Kidney epithelial cell (primary cell): ENCODE measurements at regions not wholly inside any gene's neighbourhood (a gene's known extent, or its start where the extent isn't known, plus 50 kb on each side); places are given as distances from the start of the nearest gene placed in this dataset.
"Not testable (repeated sequence)": the region's sequence is repeated elsewhere in the genome, so short reads cannot be mapped to it uniquely, and the experiment has no call there.

ENCODE experiments used
- DNase-seq: peaks from one replicate; pipeline ENCODE4 v3.0.0-alpha.2; 2010; ENCODE audit warnings: low read depth
- H3K27me3 ChIP-seq: 2 replicates; pipeline ENCODE4 v1.6.0; 2011; ENCODE audit warnings: low read length; ENCODE audit not compliant: control insufficient read depth, insufficient read depth
- H3K36me3 ChIP-seq: 2 replicates; pipeline ENCODE4 v1.5.1; 2011; ENCODE audit warnings: low read length; ENCODE audit not compliant: control insufficient read depth, insufficient read depth
- H3K4me3 ChIP-seq: 2 replicates; pipeline ENCODE4 v1.5.1; 2011; ENCODE audit warnings: low read depth, mild to moderate bottlenecking, control low read depth, low read length
- TF ChIP-seq, protein P1 (sequence below): IDR thresholded peaks from 2 replicates; pipeline ENCODE4 v1.5.1; 2011; ENCODE audit warnings: mild to moderate bottlenecking, moderate library complexity, low read length, control low read depth, inconsistent platforms; ENCODE audit not compliant: insufficient read depth, poor library complexity, severe bottlenecking

DNA sequence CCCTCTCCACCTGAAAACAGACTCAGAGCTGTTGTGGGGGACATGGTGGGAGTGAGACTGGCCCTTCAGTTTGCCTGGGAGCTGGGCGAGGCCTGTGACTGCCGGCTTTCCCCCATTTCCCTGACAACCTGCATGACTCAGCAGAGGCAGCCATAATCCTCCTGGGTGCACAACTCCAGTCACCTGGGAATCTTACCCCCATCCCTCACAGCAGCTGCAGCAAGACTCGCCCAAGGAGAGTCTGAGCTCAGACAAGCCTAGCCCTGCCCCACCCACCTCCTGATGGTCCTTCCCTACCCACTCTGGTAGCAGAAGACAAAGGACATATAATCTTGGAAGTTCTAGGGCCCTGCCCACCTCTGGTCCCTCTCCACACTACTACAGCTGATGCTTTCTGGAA lies 207.3 kb upstream of the ARID2 start:
- H3K36me3 ChIP-seq: no peaks in the 10 kb centered on the region
- DNase-seq: no peak
- TF ChIP-seq, protein P1, sequence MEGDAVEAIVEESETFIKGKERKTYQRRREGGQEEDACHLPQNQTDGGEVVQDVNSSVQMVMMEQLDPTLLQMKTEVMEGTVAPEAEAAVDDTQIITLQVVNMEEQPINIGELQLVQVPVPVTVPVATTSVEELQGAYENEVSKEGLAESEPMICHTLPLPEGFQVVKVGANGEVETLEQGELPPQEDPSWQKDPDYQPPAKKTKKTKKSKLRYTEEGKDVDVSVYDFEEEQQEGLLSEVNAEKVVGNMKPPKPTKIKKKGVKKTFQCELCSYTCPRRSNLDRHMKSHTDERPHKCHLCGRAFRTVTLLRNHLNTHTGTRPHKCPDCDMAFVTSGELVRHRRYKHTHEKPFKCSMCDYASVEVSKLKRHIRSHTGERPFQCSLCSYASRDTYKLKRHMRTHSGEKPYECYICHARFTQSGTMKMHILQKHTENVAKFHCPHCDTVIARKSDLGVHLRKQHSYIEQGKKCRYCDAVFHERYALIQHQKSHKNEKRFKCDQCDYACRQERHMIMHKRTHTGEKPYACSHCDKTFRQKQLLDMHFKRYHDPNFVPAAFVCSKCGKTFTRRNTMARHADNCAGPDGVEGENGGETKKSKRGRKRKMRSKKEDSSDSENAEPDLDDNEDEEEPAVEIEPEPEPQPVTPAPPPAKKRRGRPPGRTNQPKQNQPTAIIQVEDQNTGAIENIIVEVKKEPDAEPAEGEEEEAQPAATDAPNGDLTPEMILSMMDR: no peak
- H3K27me3 ChIP-seq: no peaks in the 10 kb centered on the region
- H3K4me3 ChIP-seq: no peak overlapping the region

DNA sequence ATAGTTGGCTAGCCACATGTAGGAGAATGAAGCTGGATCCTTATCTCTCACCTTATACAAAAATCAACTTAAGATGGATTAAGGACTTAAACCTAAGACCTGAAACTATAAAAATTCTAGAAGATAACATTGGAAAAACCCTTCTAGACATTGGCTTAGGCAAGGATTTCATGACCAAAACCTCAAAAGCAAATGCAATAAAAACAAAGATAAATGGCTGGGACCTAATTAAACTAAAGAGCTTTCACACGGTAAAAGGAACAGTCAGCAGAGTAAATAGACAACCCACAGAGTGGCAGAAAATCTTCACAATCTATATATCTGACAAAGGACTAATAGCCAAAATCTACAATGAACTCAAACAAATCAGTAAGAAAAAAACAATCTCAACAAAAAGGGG lies 202.7 kb upstream of the ARID2 start:
- not testable (repeated sequence) for DNase-seq, H3K4me3 ChIP-seq, H3K36me3 ChIP-seq, H3K27me3 ChIP-seq

DNA sequence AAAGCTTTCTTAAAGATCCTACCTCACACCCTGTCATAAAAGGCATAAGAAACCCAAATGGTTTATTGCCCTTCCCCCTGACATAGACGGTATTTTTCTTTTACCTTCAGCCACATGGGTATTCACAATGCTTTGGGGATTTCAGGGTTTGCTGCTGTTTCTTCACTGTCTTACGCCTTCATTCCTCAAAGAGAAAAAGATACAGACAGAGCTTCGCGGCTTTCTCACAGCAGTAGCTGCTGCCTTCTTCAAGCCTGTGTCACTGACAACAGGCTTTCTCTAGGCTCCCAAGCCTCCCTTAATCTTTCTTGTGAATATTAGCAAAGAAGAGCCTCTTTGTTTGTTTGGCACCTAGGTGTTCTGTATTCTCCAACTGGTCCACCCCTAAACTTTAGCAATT lies 197.4 kb upstream of the ARID2 start:
- no peak overlapping the region for H3K4me3 ChIP-seq
- H3K27me3 ChIP-seq: no peaks in the 10 kb centered on the region
- no peak for DNase-seq
- no peaks in the 10 kb centered on the region for H3K36me3 ChIP-seq
- TF ChIP-seq, protein P1: no peak

DNA sequence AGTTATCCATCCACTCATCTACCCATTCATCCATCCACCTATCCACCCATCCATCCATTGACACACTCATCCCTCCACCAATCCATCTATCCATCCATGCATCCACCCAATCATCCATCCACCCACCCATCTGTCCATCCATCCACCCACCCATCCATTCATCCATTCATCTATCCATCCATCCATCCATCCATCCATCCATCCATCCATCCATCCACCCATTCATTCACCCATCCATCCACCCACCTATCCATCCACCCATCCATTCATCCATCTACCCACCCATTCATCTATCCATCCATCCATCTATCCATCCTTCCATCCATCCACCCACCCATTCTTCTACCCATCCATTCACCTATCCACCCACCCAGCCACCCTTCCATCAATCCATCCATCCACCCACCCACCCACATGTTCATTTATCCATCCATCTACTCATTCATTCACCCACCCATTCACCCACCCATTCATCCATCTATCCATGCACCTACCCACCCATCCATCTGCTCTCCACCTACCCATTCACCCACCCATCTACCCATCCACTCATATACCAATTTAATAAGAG lies 193.8 kb upstream of the ARID2 start:
- DNase-seq: no peak
- TF ChIP-seq, protein P1: no peak

DNA sequence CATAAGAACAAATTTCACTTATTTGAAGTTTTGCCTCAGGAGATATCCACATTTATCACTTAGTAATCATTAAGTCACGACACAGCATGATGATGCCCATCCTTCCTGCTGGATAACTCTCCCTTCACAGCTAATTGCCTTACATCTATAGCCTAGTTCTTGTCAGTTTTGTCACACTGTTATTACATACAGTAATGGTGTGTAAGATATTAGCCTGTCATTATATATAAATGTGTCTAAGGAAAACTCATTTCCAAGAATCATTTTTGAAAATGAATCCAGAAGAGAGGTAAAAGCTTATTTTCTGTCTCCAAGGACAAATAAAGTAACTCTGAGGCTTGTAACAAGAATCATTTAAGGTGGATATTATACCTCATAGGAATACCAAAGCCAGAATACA lies 193.2 kb upstream of the ARID2 start:
- TF ChIP-seq, protein P1: no peak
- no peak for DNase-seq

More for the DNA sequence above, 193.8 kb upstream of the ARID2 start:
- no peaks in the 10 kb centered on the region for H3K27me3 ChIP-seq
- H3K36me3 ChIP-seq: no peaks in the 10 kb centered on the region
- no peak overlapping the region for H3K4me3 ChIP-seq

DNA sequence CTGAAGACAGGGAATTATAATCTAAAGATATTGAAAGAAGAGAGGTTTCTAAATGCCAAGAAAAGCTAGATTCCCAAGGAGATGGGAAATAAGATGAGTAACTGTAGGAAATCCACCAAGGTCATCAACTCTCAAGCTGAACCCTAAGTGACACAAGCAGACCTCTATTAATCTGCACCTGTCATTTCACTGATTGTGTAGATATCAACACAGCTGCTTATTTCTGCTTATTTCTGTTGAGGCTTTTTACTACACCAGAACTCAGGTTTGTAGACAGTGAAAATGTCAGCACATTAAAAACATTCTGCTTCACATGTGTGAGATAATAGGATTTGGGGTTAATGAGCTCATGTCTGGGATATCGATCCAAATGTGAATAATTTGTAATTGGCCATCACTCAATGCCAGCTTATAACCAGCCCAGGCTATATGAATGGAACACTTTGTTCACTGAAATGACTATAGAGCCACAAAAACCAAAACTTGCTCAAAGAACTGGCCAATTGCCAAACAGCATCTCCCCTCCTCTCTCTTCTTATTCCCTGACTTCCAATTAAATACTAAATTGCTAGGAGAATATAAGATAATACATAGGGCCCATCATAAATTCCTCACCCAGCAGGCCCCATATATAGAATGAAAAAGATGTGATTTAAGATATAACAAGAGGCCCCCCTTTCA lies 188.7 kb upstream of the ARID2 start:
- TF ChIP-seq, protein P1: no peak
- no peak overlapping the region for H3K4me3 ChIP-seq
- no peaks in the 10 kb centered on the region for H3K36me3 ChIP-seq
- no peak for DNase-seq
- H3K27me3 ChIP-seq: no peaks in the 10 kb centered on the region

More for the DNA sequence above, 193.2 kb upstream of the ARID2 start:
- Histone ChIP-seq H3K4me3 (no peak overlapping the region), H3K27me3 (no peaks in the 10 kb centered on the region), H3K36me3 (no peaks in the 10 kb centered on the region)
